ENCODE measurements at regions not wholly inside any gene's neighbourhood (a gene's known extent, or its start where the extent isn't known, plus 50 kb on each side); places are given as distances from the start of the nearest gene placed in this dataset.
"Not testable (repeated sequence)": the region's sequence is repeated elsewhere in the genome, so short reads cannot be mapped to it uniquely, and the experiment has no call there.

DNA sequence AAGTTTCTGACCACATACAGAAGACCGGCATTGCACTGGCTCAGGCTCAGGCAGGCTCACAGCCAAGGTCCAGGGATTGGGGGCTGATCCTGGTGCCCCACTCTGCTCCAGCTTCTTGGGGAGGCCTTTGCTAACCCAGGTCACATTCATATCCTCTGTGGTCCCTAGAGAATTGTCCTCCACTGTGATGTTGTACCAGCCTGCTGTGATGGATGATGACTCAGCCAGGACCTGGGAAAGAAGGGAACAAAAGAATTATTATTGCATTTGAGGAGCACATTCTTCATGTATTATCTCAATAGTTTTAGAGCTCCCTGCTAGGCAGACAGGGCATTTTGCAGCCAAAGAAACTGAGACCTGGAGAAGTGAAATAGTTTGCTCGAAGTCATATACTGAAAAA, 114.3 kb upstream of the ETV3 start:
- H3K36me3 Mint-ChIP-seq (ENCODE audit: low read depth) = no peaks in the 10 kb centered on the region
- intact Hi-C loops (cut with micrococcal nuclease) = no loop called here
- peaks cover 4% of the 10 kb centered on the region for H3K4me1 Mint-ChIP-seq (ENCODE audit: low read depth)
- peaks cover 76% of the 10 kb centered on the region for H3K27me3 Mint-ChIP-seq
- no peak overlapping the region for H3K4me3 Mint-ChIP-seq
- H3K27ac Mint-ChIP-seq = no peak overlapping the region
- peaks cover 22% of the 10 kb centered on the region for H3K9me3 Mint-ChIP-seq

- H3K9me3 Mint-ChIP-seq = peaks cover 11% of the 10 kb centered on the region
- H3K4me1 Mint-ChIP-seq (ENCODE audit: low read depth) = peaks cover 4% of the 10 kb centered on the region
- H3K27me3 Mint-ChIP-seq = peaks cover 76% of the 10 kb centered on the region
- no peaks in the 10 kb centered on the region for H3K36me3 Mint-ChIP-seq (ENCODE audit: low read depth)
- no peak overlapping the region for H3K4me3 Mint-ChIP-seq
- no peak overlapping the region for H3K27ac Mint-ChIP-seq
- intact Hi-C loops (cut with micrococcal nuclease) = no loop called here
Observed at GRCh38 chr1:157249739-157250138, 111.5 kb upstream of the ETV3 start.

GRCh38 chr1:157249326-157249725, 111.1 kb upstream of the ETV3 start:
- Mint-ChIP-seq H3K4me3 (no peak overlapping the region), H3K9me3 (peaks cover 10% of the 10 kb centered on the region), H3K27ac (no peak overlapping the region), H3K27me3 (peaks cover 76% of the 10 kb centered on the region), H3K4me1 (ENCODE audit: low read depth) (peaks cover 4% of the 10 kb centered on the region), H3K36me3 (ENCODE audit: low read depth) (no peaks in the 10 kb centered on the region)
- intact Hi-C loops (cut with micrococcal nuclease) = no loop called here

GRCh38 chr1:157247764-157248049, 109.5 kb upstream of the ETV3 start:
- H3K4me1 Mint-ChIP-seq (ENCODE audit: low read depth); H3K9me3 Mint-ChIP-seq; intact Hi-C loops (cut with micrococcal nuclease); H3K27ac Mint-ChIP-seq; H3K36me3 Mint-ChIP-seq (ENCODE audit: low read depth); H3K4me3 Mint-ChIP-seq: not testable (repeated sequence)
- H3K27me3 Mint-ChIP-seq = peaks cover 65% of the 10 kb centered on the region

DNA sequence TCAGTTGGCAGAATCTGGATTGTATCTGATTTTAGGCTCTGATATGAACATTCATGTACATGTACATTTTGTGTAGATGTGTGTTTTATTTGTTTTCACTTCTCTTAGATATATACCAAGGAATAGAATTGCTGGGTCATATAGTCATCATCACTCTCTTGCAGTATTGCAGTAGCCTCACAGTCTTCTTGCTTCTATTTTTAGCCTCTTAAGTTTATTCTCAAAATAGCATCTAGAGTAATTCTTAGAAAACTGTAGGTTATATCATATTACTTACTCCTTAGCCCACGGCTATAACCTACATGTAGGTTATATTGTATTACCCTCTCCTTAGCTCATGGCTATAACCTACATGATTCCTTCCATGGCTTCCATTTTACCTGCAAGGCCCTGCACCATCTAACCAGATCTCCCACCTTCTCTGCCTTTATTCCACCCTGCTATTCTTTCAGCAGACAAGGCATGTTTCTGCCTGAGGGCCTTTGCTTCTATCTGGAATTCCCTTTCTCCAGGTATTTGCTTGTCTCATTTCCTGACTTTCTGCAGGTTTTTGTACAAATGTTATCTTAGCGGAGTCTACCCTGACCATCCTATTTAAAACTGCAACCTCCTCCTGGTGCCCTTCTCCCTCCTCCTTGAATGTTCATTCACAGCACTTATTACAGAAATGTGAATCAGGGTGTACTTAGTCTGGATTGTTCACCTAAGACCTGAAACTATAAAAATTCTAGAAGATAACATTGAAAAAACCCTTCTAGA, 109.0 kb upstream of the ETV3 start:
- H3K4me1 Mint-ChIP-seq (ENCODE audit: low read depth) = peaks cover 4% of the 10 kb centered on the region

GRCh38 chr1:157245823-157246222, 107.6 kb upstream of the ETV3 start:
- Mint-ChIP-seq H3K9me3 (no peaks in the 10 kb centered on the region), H3K36me3 (ENCODE audit: low read depth) (no peaks in the 10 kb centered on the region), H3K4me3 (no peak overlapping the region), H3K27ac (no peak overlapping the region), H3K27me3 (peaks cover 49% of the 10 kb centered on the region), H3K4me1 (ENCODE audit: low read depth) (peaks cover 4% of the 10 kb centered on the region)
- intact Hi-C loops (cut with micrococcal nuclease) = no loop called here

More for the DNA sequence above, 109.0 kb upstream of the ETV3 start:
- no peak overlapping the region for H3K4me3 Mint-ChIP-seq
- peaks cover 61% of the 10 kb centered on the region for H3K27me3 Mint-ChIP-seq
- no peaks in the 10 kb centered on the region for H3K9me3 Mint-ChIP-seq
- H3K36me3 Mint-ChIP-seq (ENCODE audit: low read depth) = no peaks in the 10 kb centered on the region
- H3K27ac Mint-ChIP-seq = no peak overlapping the region
- intact Hi-C loops (cut with micrococcal nuclease) = no loop called here

- H3K27ac Mint-ChIP-seq = no peak overlapping the region
- H3K4me1 Mint-ChIP-seq (ENCODE audit: low read depth) = peaks cover 10% of the 10 kb centered on the region
- no peak overlapping the region for H3K4me3 Mint-ChIP-seq
- intact Hi-C loops (cut with micrococcal nuclease) = no loop called here
- H3K36me3 Mint-ChIP-seq (ENCODE audit: low read depth) = no peaks in the 10 kb centered on the region
- H3K27me3 Mint-ChIP-seq = peaks cover 45% of the 10 kb centered on the region
- H3K9me3 Mint-ChIP-seq = no peaks in the 10 kb centered on the region
Observed at GRCh38 chr1:157241185-157241538, 103.0 kb upstream of the ETV3 start.

DNA sequence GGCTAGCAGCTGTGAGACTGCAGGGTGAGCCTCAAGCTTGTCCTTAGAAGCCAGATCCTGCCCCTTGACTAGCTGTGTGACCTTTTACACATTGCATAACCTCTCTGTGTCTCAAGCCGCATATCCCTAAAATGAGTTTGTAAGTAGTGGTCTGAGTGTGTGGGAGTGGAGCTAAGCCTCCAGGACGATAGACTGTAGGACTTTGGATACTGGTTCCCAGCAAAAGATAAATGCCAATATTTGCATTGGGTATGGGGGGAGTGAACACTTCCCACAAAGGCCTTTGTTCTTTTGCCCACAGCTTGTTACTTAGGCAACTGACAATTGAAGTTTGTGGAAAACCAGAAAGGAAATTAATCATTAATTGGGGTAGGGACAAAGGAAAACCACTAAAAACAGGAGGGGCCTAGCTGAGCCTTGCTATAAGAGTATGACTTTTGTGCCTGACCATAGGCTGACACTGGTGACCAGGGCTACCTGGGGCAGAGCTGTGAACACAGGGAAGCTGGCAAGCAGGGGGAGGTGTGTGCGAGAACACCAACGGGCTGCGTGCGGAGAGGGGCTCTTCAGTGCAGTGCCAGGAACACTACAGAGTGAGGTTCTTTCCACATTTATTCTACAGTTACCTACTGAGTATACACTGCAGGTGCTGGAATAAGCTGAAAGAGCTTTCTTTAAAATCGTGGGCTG, 102.4 kb upstream of the ETV3 start:
- H3K36me3 Mint-ChIP-seq (ENCODE audit: low read depth) = no peaks in the 10 kb centered on the region
- H3K27ac Mint-ChIP-seq = no peak overlapping the region
- H3K4me3 Mint-ChIP-seq = no peak overlapping the region
- peaks cover 42% of the 10 kb centered on the region for H3K27me3 Mint-ChIP-seq
- intact Hi-C loops (cut with micrococcal nuclease) = no loop called here
- no peaks in the 10 kb centered on the region for H3K9me3 Mint-ChIP-seq
- peaks cover 10% of the 10 kb centered on the region for H3K4me1 Mint-ChIP-seq (ENCODE audit: low read depth)

DNA sequence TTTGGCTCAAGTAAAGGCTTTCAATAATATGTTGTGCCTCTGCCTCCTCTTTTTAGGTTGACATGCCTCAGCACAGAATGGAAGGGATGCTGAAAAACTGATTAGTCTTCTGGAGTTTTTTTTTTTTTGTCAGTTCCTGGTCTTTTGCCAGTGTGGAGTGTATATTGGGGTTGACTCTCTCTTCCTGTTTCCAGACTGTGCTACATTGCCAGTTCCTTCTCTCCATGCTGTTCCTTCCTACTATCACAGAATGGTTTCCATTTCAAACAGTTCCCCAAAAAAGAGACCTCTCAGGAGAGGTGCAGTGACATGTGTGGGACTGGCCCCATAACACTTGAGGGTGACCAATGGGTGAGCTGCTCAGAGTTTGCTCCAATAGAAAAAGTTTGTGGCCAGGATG, 101.7 kb upstream of the ETV3 start:
- Mint-ChIP-seq H3K27ac (no peak overlapping the region), H3K27me3 (peaks cover 41% of the 10 kb centered on the region), H3K4me3 (no peak overlapping the region), H3K9me3 (no peaks in the 10 kb centered on the region), H3K4me1 (ENCODE audit: low read depth) (peaks cover 10% of the 10 kb centered on the region), H3K36me3 (ENCODE audit: low read depth) (no peaks in the 10 kb centered on the region)
- intact Hi-C loops (cut with micrococcal nuclease) = no loop called here

DNA sequence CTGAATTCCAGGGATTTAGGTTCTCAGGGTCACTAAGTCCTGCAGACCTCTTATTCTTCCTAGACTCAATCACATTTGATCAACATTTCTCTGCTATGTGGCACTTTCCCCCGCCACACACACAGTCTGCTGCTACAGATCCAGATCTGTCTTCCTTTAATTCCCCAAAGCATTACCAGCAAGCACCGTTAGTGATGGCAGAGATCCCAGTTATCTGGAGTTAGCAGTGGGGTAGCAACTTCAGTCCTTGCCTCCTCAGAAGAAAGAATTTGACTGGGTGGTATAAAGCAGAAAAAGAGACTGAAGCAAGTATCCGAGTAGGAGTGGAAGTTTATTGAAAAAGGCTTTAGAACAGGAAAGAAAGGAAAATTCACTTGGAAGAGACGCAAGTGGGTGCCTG, 100.4 kb upstream of the ETV3 start:
- Mint-ChIP-seq H3K4me3 (no peak overlapping the region), H3K9me3 (no peaks in the 10 kb centered on the region), H3K27ac (no peak overlapping the region), H3K4me1 (ENCODE audit: low read depth) (peaks cover 10% of the 10 kb centered on the region), H3K27me3 (peaks cover 34% of the 10 kb centered on the region), H3K36me3 (ENCODE audit: low read depth) (no peaks in the 10 kb centered on the region)
- intact Hi-C loops (cut with micrococcal nuclease) = no loop called here

- intact Hi-C loops (cut with micrococcal nuclease) = no loop called here
- peaks cover 10% of the 10 kb centered on the region for H3K4me1 Mint-ChIP-seq (ENCODE audit: low read depth)
- no peaks in the 10 kb centered on the region for H3K9me3 Mint-ChIP-seq
- H3K27ac Mint-ChIP-seq = no peak overlapping the region
- H3K27me3 Mint-ChIP-seq = peaks cover 31% of the 10 kb centered on the region
- no peak overlapping the region for H3K4me3 Mint-ChIP-seq
- no peaks in the 10 kb centered on the region for H3K36me3 Mint-ChIP-seq (ENCODE audit: low read depth)
Observed at GRCh38 chr1:157237981-157238380, 99.8 kb upstream of the ETV3 start.

DNA sequence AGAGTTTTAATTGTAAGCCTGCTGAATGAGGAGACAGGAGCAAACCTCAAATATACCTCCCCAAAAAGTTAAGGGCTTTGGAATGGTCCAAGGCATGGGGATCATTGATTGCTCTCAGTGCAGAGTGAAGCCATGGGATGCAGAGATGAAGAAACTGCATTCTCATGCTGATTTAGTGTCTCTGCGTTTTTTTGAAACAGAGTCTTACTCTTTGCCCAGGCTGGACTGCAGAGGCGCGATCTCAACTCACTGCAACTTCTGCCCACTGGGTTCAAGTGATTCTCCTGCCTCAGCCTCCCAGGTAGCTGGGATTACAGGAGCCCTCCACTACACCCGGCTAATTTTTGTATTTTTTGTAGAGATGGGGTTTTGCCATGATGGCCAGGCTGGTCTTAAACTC, 99.3 kb upstream of the ETV3 start:
- peaks cover 10% of the 10 kb centered on the region for H3K4me1 Mint-ChIP-seq (ENCODE audit: low read depth)
- H3K27me3 Mint-ChIP-seq = peaks cover 29% of the 10 kb centered on the region
- no peaks in the 10 kb centered on the region for H3K9me3 Mint-ChIP-seq
- intact Hi-C loops (cut with micrococcal nuclease) = no loop called here
- no peak overlapping the region for H3K27ac Mint-ChIP-seq
- H3K4me3 Mint-ChIP-seq = no peak overlapping the region
- H3K36me3 Mint-ChIP-seq (ENCODE audit: low read depth) = no peaks in the 10 kb centered on the region

GRCh38 chr1:157236072-157236471, 97.9 kb upstream of the ETV3 start:
- intact Hi-C loops (cut with micrococcal nuclease) = no loop called here
- Mint-ChIP-seq H3K27ac (no peak overlapping the region), H3K9me3 (no peaks in the 10 kb centered on the region), H3K36me3 (ENCODE audit: low read depth) (no peaks in the 10 kb centered on the region), H3K27me3 (peaks cover 31% of the 10 kb centered on the region), H3K4me1 (ENCODE audit: low read depth) (peaks cover 10% of the 10 kb centered on the region), H3K4me3 (no peak overlapping the region)

DNA sequence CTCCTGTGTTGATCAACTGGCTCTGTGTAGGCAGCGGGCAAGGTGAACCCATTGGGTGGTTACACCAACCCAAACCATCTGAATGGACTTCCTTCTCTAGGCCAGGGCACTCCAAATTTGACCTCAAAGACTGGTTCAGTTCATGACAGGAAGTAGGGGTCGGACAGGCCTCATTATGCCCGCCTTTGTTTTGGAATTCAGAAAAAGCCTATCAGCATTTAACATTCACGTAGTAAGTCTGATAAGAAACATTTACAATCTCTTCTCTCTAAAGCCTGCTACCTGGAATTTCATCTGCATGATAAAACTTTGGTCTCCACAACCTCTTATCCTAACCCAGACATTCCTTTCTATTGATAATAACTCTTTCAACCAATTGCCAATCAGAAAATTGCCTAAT, 97.1 kb upstream of the ETV3 start:
- Mint-ChIP-seq H3K9me3 (no peaks in the 10 kb centered on the region), H3K27me3 (peaks cover 31% of the 10 kb centered on the region), H3K4me1 (ENCODE audit: low read depth) (peaks cover 10% of the 10 kb centered on the region), H3K36me3 (ENCODE audit: low read depth) (no peaks in the 10 kb centered on the region), H3K27ac (no peak overlapping the region), H3K4me3 (no peak overlapping the region)
- intact Hi-C loops (cut with micrococcal nuclease) = no loop called here

GRCh38 chr1:157234705-157235273, 96.6 kb upstream of the ETV3 start:
- no peaks in the 10 kb centered on the region for H3K9me3 Mint-ChIP-seq
- no peaks in the 10 kb centered on the region for H3K36me3 Mint-ChIP-seq (ENCODE audit: low read depth)
- H3K27me3 Mint-ChIP-seq = peaks cover 31% of the 10 kb centered on the region
- intact Hi-C loops (cut with micrococcal nuclease) = no loop called here
- no peak overlapping the region for H3K27ac Mint-ChIP-seq
- no peak overlapping the region for H3K4me3 Mint-ChIP-seq
- H3K4me1 Mint-ChIP-seq (ENCODE audit: low read depth) = peaks cover 4% of the 10 kb centered on the region
